GM19023 (cell line): ENCODE measurements at regions not wholly inside any gene's neighbourhood (a gene's known extent, or its start where the extent isn't known, plus 50 kb on each side); places are given as distances from the start of the nearest gene placed in this dataset.

Experiments used
- ATAC-seq: cut with Tn5 transposase; IDR thresholded peaks from one replicate; pipeline ENCODE4 v1.9.1; 2021; ENCODE audit warnings: mild to moderate bottlenecking, moderate library complexity; ENCODE audit not compliant: unreplicated experiment

GRCh38 chr2:128702616-128703015 is 383.9 kb upstream of the HS6ST1 start:
- ATAC-seq = no peak

GRCh38 chr2:128708106-128708816 is 389.6 kb upstream of the HS6ST1 start:
- ATAC-seq = no peak

- no peak for ATAC-seq
These were observed 391.6 kb upstream of the HS6ST1 start for GRCh38 chr2:128710242-128710641.

GRCh38 chr2:128710729-128711128 is 392.1 kb upstream of the HS6ST1 start:
- ATAC-seq = no peak

- no peak for ATAC-seq
These were observed 395.6 kb upstream of the HS6ST1 start for GRCh38 chr2:128714285-128714684.

- ATAC-seq = no peak
These were observed 396.2 kb upstream of the HS6ST1 start for GRCh38 chr2:128714851-128715312.

GRCh38 chr2:128715360-128715759 is 396.7 kb upstream of the HS6ST1 start:
- ATAC-seq = no peak

GRCh38 chr2:128716299-128716721 is 397.6 kb upstream of the HS6ST1 start:
- no peak for ATAC-seq

GRCh38 chr2:128717758-128718710 is 399.4 kb upstream of the HS6ST1 start:
- ATAC-seq = no peak

GRCh38 chr2:128720080-128721022 is 401.7 kb upstream of the HS6ST1 start:
- no peak for ATAC-seq

- no peak for ATAC-seq
These were observed 402.4 kb upstream of the HS6ST1 start for GRCh38 chr2:128721096-128721495.

GRCh38 chr2:128722489-128722888 is 403.8 kb upstream of the HS6ST1 start:
- ATAC-seq = no peak

- no peak for ATAC-seq
These were observed 405.9 kb upstream of the HS6ST1 start for GRCh38 chr2:128724547-128724946.

GRCh38 chr2:128724972-128725371 is 406.3 kb upstream of the HS6ST1 start:
- no peak for ATAC-seq

- no peak for ATAC-seq
These were observed 407.6 kb upstream of the HS6ST1 start for GRCh38 chr2:128726236-128726635.

- ATAC-seq = peak; percentile 51
These were observed 408.2 kb upstream of the HS6ST1 start for GRCh38 chr2:128726911-128727310.

- ATAC-seq = peak; percentile 78
These were observed 408.7 kb upstream of the HS6ST1 start for GRCh38 chr2:128727404-128727803.

GRCh38 chr2:128727914-128728313 is 409.2 kb upstream of the HS6ST1 start:
- ATAC-seq = no peak

- ATAC-seq = no peak
These were observed 410.4 kb upstream of the HS6ST1 start for GRCh38 chr2:128729051-128729450.

- ATAC-seq = no peak
These were observed 413.5 kb upstream of the HS6ST1 start for GRCh38 chr2:128731994-128732650.
